KMS-11 (cell line): ENCODE measurements at regions not wholly inside any gene's neighbourhood (a gene's known extent, or its start where the extent isn't known, plus 50 kb on each side); places are given as distances from the start of the nearest gene placed in this dataset.
"Not testable (repeated sequence)": the region's sequence is repeated elsewhere in the genome, so short reads cannot be mapped to it uniquely, and the experiment has no call there.

Experiments
- H2AFZ ChIP-seq: fragments of 200-600 bp; sonication (generic); 2 replicates; pipeline ENCODE4 v1.6.1; 2016; ENCODE audit warnings: antibody characterized with exemption, mixed run types, low read depth
- H3K27ac ChIP-seq: fragments of 200-600 bp; sonication (generic); 2 replicates; pipeline ENCODE4 v1.6.1; 2016; ENCODE audit warnings: mild to moderate bottlenecking, mixed run types
- H3K27me3 ChIP-seq: fragments of 200-600 bp; sonication (generic); 2 replicates; pipeline ENCODE4 v1.6.1; 2017; ENCODE audit warnings: mild to moderate bottlenecking, low read depth, mixed run types, moderate library complexity; ENCODE audit not compliant: insufficient read depth
- H3K36me3 ChIP-seq: fragments of 200-600 bp; sonication (generic); 2 replicates; pipeline ENCODE4 v1.6.1; 2017; ENCODE audit warnings: mild to moderate bottlenecking, mixed run types; ENCODE audit not compliant: insufficient read depth
- H3K4me1 ChIP-seq: fragments of 200-600 bp; sonication (generic); 2 replicates; pipeline ENCODE4 v1.6.1; 2016; ENCODE audit warnings: mild to moderate bottlenecking, low read depth, mixed run types; ENCODE audit not compliant: poor library complexity, severe bottlenecking
- H3K4me2 ChIP-seq: fragments of 200-600 bp; sonication (generic); 2 replicates; pipeline ENCODE4 v1.7.0; 2016; ENCODE audit warnings: mild to moderate bottlenecking, mixed run types
- H3K4me3 ChIP-seq: fragments of 200-600 bp; sonication (generic); IDR thresholded peaks from 2 replicates; pipeline ENCODE4 v1.6.1; 2017; ENCODE audit warnings: low read depth, low read length, mixed read lengths; ENCODE audit not compliant: insufficient read depth
- H3K79me2 ChIP-seq: fragments of 200-600 bp; sonication (generic); 2 replicates; pipeline ENCODE4 v1.6.1; 2016; ENCODE audit warnings: low read depth, mixed run types; ENCODE audit not compliant: insufficient read depth
- H3K9ac ChIP-seq: fragments of 200-600 bp; sonication (generic); 2 replicates; pipeline ENCODE4 v1.6.1; 2016; ENCODE audit warnings: mild to moderate bottlenecking, mixed run types
- H4K20me1 ChIP-seq: fragments of 200-600 bp; sonication (generic); 2 replicates; pipeline ENCODE4 v1.6.1; 2016; ENCODE audit warnings: mild to moderate bottlenecking, mixed run types; ENCODE audit not compliant: insufficient read depth
- CTCF ChIP-seq: fragments of 200-600 bp; sonication (generic); conservative IDR thresholded peaks from 2 replicates; pipeline ENCODE4 v1.6.1; 2017; ENCODE audit warnings: low read depth, mild to moderate bottlenecking, antibody characterized with exemption, low read length, moderate library complexity, mixed read lengths

DNA sequence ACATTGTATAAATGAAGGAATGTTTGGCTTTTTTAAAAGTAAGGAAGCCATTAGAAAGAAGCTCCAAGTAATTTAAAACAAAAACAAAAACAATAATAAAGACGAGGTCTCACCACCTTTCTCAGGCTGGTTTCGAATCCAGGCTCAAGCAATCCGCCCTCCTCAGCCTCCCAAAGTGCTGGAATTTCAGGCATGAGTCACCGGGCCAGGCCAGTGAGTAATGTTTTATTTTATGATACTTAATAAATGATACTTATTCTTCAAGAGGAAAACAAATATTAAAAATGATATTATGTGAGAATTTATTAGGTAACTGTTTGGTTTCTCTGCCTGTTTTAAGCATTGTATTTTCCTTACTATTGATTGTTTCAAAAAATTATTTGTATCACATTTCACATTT, 201.4 kb upstream of the BRINP3 start:
- Histone ChIP-seq H4K20me1 (no peaks in the 10 kb centered on the region), H3K79me2 (no peaks in the 10 kb centered on the region), H3K27ac (no peak overlapping the region), H3K4me2 (no peak overlapping the region), H3K9ac (no peak overlapping the region), H3K4me3 (no peak overlapping the region), H3K4me1 (no peaks in the 10 kb centered on the region), H3K27me3 (no peaks in the 10 kb centered on the region), H2AFZ (no peak overlapping the region), H3K36me3 (no peaks in the 10 kb centered on the region)
- TF ChIP-seq CTCF: no peak

DNA sequence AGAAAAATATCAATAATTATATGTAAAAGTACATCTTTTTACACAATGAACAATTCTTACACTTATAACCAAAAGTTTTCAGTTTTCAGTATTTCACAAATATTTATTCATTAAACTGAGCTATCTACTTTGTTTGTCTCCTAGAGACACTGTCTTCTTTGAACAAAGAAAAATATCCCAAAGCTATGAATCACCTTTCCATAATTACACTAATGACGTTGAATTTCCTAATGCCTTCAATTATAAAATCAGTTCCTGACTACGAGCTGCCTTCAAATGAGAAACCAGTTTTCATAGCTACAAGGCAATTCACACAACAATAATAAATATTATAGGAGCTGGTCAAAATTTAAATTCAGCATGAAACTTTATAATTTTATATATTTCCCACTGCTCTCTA, 201.8 kb upstream of the BRINP3 start:
- no peak overlapping the region for H3K4me2 ChIP-seq
- no peak overlapping the region for H2AFZ ChIP-seq
- H3K27me3 ChIP-seq: no peaks in the 10 kb centered on the region
- H4K20me1 ChIP-seq: no peaks in the 10 kb centered on the region
- H3K9ac ChIP-seq: no peak overlapping the region
- H3K36me3 ChIP-seq: no peaks in the 10 kb centered on the region
- no peaks in the 10 kb centered on the region for H3K4me1 ChIP-seq
- H3K79me2 ChIP-seq: no peaks in the 10 kb centered on the region
- TF ChIP-seq CTCF: no peak
- no peak overlapping the region for H3K27ac ChIP-seq
- H3K4me3 ChIP-seq: no peak overlapping the region

DNA sequence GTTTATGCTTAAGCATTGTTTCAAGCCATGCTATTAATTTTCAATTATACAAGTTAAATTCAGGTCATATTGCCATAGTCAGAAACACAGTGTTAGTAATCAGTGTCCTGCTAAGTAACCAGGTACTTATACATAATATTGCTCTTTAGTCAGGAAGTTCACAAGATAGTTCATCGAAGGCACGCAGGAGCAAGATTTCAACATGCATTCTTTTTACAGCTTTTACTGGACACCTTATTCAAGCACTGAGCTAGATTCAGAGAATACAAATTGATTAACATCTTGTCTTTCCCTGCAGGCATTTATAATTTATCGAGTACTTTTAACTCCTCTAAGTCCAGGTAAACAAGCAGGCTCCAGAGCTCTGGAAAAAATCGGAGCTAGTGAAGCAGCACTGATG, 202.3 kb upstream of the BRINP3 start:
- Histone ChIP-seq H3K27me3 (no peaks in the 10 kb centered on the region), H3K9ac (no peak overlapping the region), H3K4me1 (no peaks in the 10 kb centered on the region), H3K4me3 (no peak overlapping the region), H2AFZ (no peak overlapping the region), H3K79me2 (no peaks in the 10 kb centered on the region), H3K27ac (no peak overlapping the region), H3K4me2 (no peak overlapping the region), H4K20me1 (no peaks in the 10 kb centered on the region), H3K36me3 (no peaks in the 10 kb centered on the region)
- no peak for TF ChIP-seq CTCF

DNA sequence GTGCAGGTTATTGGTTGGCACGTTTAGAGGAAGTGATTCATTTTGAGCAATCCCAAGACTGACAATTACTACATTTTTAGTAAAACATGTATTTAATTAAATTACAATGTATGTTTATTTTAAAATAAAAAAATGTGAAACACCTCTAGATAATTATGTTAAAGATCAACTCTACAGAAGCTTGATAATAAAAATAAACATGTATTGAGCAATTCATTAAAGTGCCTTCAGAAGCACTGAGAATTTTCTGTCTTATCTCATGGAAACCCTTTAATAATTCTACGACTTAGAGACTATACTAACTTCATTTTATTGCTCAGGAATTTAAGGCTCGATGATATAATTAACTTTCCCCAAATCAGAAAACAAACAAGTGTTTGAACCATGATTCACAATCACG, 208.0 kb upstream of the BRINP3 start:
- no peaks in the 10 kb centered on the region for H3K4me1 ChIP-seq
- no peak overlapping the region for H3K9ac ChIP-seq
- no peaks in the 10 kb centered on the region for H4K20me1 ChIP-seq
- H3K36me3 ChIP-seq: no peaks in the 10 kb centered on the region
- no peaks in the 10 kb centered on the region for H3K79me2 ChIP-seq
- no peaks in the 10 kb centered on the region for H3K27me3 ChIP-seq
- no peak overlapping the region for H2AFZ ChIP-seq
- H3K27ac ChIP-seq: no peak overlapping the region
- no peak for TF ChIP-seq CTCF
- H3K4me3 ChIP-seq: no peak overlapping the region
- no peak overlapping the region for H3K4me2 ChIP-seq

DNA sequence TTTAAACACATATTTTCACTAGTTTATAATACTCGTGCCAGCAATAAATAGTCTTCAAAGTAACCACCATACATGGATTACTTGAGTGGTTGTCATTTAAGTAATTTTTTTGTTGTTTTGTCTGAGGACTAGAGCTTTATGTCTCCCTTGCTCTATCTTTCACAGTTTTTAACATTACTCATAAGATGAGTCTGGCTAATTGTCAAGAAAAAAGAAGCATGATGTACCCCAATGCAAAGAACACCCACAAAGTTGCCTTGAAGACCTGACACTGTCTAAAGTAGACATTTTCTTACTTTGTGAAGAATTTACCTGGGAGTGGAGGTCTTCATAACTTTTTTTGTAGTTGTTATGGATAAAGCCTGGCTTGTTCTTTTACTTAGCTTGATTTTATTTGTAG, 210.4 kb upstream of the BRINP3 start:
- Histone ChIP-seq H3K4me3 (no peak overlapping the region), H2AFZ (no peak overlapping the region), H3K27ac (no peak overlapping the region), H3K4me2 (no peak overlapping the region), H3K4me1 (no peaks in the 10 kb centered on the region), H3K27me3 (no peaks in the 10 kb centered on the region), H3K36me3 (no peaks in the 10 kb centered on the region), H3K9ac (no peak overlapping the region), H4K20me1 (no peaks in the 10 kb centered on the region), H3K79me2 (no peaks in the 10 kb centered on the region)
- no peak for TF ChIP-seq CTCF

GRCh38 chr1:190698488-190698887, 220.8 kb upstream of the BRINP3 start:
- H2AFZ ChIP-seq, H3K27me3 ChIP-seq: not testable (repeated sequence)

More at GRCh38 chr1:190698488-190698887, 220.8 kb upstream of the BRINP3 start:
- not testable (repeated sequence) for H3K27ac ChIP-seq, H3K4me3 ChIP-seq, H3K4me1 ChIP-seq, H3K4me2 ChIP-seq, H3K9ac ChIP-seq, H3K36me3 ChIP-seq, H4K20me1 ChIP-seq, H3K79me2 ChIP-seq
